ENCODE measurements at regions not wholly inside any gene's neighbourhood (a gene's known extent, or its start where the extent isn't known, plus 50 kb on each side); places are given as distances from the start of the nearest gene placed in this dataset.

DNA sequence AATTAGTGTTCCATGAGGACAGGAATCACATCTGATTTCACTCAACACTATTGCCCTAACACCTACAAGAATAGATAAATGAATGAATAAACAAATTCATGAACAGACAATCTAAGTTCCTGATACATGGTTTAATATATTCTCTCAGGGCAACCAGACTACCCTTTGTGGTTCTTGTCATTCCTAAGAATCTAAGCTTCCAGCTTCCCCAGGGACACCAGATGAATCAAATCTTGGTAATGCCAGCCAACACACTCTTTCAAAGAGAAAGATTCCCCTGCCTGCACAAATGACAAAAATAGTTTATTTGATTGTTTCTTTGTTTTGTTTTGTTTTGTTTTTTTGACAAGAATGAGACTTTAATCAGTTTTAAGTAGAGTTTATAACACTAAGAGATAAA lies 237.5 kb upstream of the CHAC2 start:
- TF ChIP-seq, protein P1, sequence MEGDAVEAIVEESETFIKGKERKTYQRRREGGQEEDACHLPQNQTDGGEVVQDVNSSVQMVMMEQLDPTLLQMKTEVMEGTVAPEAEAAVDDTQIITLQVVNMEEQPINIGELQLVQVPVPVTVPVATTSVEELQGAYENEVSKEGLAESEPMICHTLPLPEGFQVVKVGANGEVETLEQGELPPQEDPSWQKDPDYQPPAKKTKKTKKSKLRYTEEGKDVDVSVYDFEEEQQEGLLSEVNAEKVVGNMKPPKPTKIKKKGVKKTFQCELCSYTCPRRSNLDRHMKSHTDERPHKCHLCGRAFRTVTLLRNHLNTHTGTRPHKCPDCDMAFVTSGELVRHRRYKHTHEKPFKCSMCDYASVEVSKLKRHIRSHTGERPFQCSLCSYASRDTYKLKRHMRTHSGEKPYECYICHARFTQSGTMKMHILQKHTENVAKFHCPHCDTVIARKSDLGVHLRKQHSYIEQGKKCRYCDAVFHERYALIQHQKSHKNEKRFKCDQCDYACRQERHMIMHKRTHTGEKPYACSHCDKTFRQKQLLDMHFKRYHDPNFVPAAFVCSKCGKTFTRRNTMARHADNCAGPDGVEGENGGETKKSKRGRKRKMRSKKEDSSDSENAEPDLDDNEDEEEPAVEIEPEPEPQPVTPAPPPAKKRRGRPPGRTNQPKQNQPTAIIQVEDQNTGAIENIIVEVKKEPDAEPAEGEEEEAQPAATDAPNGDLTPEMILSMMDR (conservative IDR thresholded peaks at IDR 0.05) = no peak
- no peaks in the 10 kb centered on the region for H3K27me3 Mint-ChIP-seq (ENCODE audit: insufficient read depth)
- H3K9me3 ChIP-seq (ENCODE audit: control insufficient read depth, low read length) = peaks cover 5% of the 10 kb centered on the region
- no peak overlapping the region for H3K9ac ChIP-seq (ENCODE audit: extremely low read depth, low read length, poor library complexity, severe bottlenecking)
- no peak for DNase-seq
- H3K4me3 Mint-ChIP-seq = no peak overlapping the region
- H3K27me3 ChIP-seq (ENCODE audit: control insufficient read depth, insufficient read depth, low read length, poor library complexity, severe bottlenecking) = no peaks in the 10 kb centered on the region
- no peaks in the 10 kb centered on the region for H3K36me3 Mint-ChIP-seq (ENCODE audit: low read depth)
- no peak overlapping the region for H3K27ac Mint-ChIP-seq
- peaks cover 15% of the 10 kb centered on the region for H3K9me3 Mint-ChIP-seq
- H3K4me1 Mint-ChIP-seq = no peaks in the 10 kb centered on the region
- H3K27ac ChIP-seq (ENCODE audit: low read depth, low read length) = no peak overlapping the region
- no peaks in the 10 kb centered on the region for H3K4me1 ChIP-seq (ENCODE audit: control insufficient read depth, insufficient read depth, low read length)
- no peaks in the 10 kb centered on the region for H3K36me3 ChIP-seq (ENCODE audit: control insufficient read depth, insufficient read depth, low read length)
- no peak overlapping the region for H3K4me3 ChIP-seq (ENCODE audit: low read length)

DNA sequence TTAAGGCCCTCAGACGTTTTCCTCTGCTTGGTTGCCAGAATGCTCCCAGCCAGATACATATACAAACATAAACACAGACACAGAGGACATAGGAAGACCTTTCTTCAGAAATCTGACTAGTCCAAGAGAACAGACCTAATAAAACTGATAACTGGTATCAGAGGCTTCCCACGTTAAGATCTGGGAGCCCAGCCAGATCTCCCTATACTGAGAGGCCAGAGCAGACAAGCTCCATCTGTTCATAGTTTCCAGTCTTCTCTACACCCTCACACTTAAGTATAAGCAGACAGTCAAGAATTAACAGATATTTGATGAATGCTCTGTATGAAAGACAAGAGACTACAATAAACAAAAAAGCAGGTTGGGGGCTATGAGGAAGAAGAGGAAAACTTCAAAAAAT lies 240.5 kb upstream of the CHAC2 start:
- peaks cover 14% of the 10 kb centered on the region for H3K9me3 Mint-ChIP-seq
- Histone ChIP-seq H3K4me3 (ENCODE audit: low read length) (no peak overlapping the region), H3K9me3 (ENCODE audit: control insufficient read depth, low read length) (peaks cover 5% of the 10 kb centered on the region), H3K27me3 (ENCODE audit: control insufficient read depth, insufficient read depth, low read length, poor library complexity, severe bottlenecking) (no peaks in the 10 kb centered on the region), H3K27ac (ENCODE audit: low read depth, low read length) (no peak overlapping the region), H3K9ac (ENCODE audit: extremely low read depth, low read length, poor library complexity, severe bottlenecking) (no peak overlapping the region), H3K4me1 (ENCODE audit: control insufficient read depth, insufficient read depth, low read length) (no peaks in the 10 kb centered on the region), H3K36me3 (ENCODE audit: control insufficient read depth, insufficient read depth, low read length) (no peaks in the 10 kb centered on the region)
- H3K4me3 Mint-ChIP-seq = no peak overlapping the region
- TF ChIP-seq, protein P1 (conservative IDR thresholded peaks at IDR 0.05) = no peak
- H3K27me3 Mint-ChIP-seq (ENCODE audit: insufficient read depth) = no peaks in the 10 kb centered on the region
- H3K36me3 Mint-ChIP-seq (ENCODE audit: low read depth) = no peaks in the 10 kb centered on the region
- no peak for DNase-seq
- no peaks in the 10 kb centered on the region for H3K4me1 Mint-ChIP-seq
- no peak overlapping the region for H3K27ac Mint-ChIP-seq
- 86 to 88% methylated on average over 1 to 2 of the region's 2 CpGs for WGBS, 2 experiments (ENCODE audit: insufficient coverage in 1 of 2, insufficient read length in 1 of 2)

DNA sequence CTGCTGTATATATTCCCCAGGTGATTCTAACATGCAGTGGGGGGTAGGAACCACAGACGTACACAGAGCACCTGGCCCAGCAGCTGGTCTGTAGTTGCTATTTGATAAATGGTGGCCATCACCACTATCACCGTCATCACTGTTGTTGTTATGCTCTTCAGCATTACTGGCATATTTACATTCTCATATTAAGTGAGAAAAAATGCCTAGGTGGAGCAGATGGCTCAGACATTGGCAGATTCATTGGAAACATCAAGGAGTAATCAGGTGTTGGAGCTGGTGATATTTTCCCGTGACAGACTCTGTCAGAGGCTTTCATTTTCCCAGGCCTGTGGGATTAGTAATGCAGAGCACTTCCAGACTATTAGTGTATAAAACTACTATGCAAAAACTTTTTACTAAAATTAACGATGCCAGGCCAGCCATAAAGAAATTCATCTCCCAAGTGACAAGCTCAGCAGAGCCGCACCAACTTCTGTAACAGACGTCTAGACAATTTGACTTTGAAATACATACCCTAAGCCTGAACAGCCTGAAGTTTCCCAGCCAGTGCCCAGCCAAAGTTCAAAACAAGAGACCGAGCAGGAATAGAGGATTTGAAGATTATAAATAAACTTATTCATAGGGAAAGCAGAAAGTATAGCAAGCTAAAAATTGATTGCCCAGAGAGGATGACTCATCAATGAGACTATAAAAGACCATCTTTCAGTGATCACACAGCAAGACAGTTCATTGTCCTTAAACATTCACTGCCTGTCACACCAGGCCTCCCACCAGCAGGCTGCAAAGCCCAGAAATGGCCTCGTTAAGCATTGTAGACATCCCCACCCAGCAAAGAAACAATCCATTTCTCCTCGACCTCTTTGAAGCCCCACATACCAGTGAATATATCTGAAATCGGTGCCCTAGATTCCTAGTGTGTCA lies 247.4 kb upstream of the CHAC2 start:
- Histone ChIP-seq H3K4me3 (ENCODE audit: low read length) (no peak overlapping the region), H3K9me3 (ENCODE audit: control insufficient read depth, low read length) (no peaks in the 10 kb centered on the region), H3K27me3 (ENCODE audit: control insufficient read depth, insufficient read depth, low read length, poor library complexity, severe bottlenecking) (no peaks in the 10 kb centered on the region), H3K27ac (ENCODE audit: low read depth, low read length) (peak overlapping the region; percentile 91), H3K4me1 (ENCODE audit: control insufficient read depth, insufficient read depth, low read length) (no peaks in the 10 kb centered on the region), H3K9ac (ENCODE audit: extremely low read depth, low read length, poor library complexity, severe bottlenecking) (no peak overlapping the region), H3K36me3 (ENCODE audit: control insufficient read depth, insufficient read depth, low read length) (no peaks in the 10 kb centered on the region)
- Mint-ChIP-seq H3K27ac (peak overlapping the region; percentile 56), H3K4me1 (peaks cover 15% of the 10 kb centered on the region), H3K4me3 (no peak overlapping the region), H3K27me3 (ENCODE audit: insufficient read depth) (no peaks in the 10 kb centered on the region), H3K36me3 (ENCODE audit: low read depth) (no peaks in the 10 kb centered on the region), H3K9me3 (no peaks in the 10 kb centered on the region)
- DNase-seq = peak; percentile 63
- 38 to 66% methylated on average over 3 to 10 of the region's 10 CpGs for WGBS, 2 experiments (ENCODE audit: insufficient coverage in 1 of 2, insufficient read length in 1 of 2)
- TF ChIP-seq, protein P1 (conservative IDR thresholded peaks at IDR 0.05) = no peak
